ENCODE measurements at regions not wholly inside any gene's neighbourhood (a gene's known extent, or its start where the extent isn't known, plus 50 kb on each side); places are given as distances from the start of the nearest gene placed in this dataset.

- no peak for TF ChIP-seq EP300 (IDR thresholded peaks at IDR 0.05; ENCODE audit: low read depth)
- TF ChIP-seq POLR2AphosphoS5 (IDR thresholded peaks at IDR 0.05), result no peak
- TF ChIP-seq CTCF (IDR thresholded peaks at IDR 0.05), result no peak
- TF ChIP-seq POLR2A (IDR thresholded peaks at IDR 0.05), result no peak
- Histone ChIP-seq H3K27me3 (no peaks in the 10 kb centered on the region), H3K9me3 (no peaks in the 10 kb centered on the region), H3K4me3 (no peak overlapping the region), H3K36me3 (no peaks in the 10 kb centered on the region), H3K27ac (no peak overlapping the region), H3K4me1 (no peaks in the 10 kb centered on the region)
- DNase-seq, result no peak
- in situ Hi-C loops (cut with MboI; ENCODE audit: low pct_ligation_motif_present in 1 of 4, low pct_unique_long_range_greater_than_20kb in 1 of 4, low sequenced_read_pairs in 3 of 4), result no loop called here
- intact Hi-C loops (cut with DNase I; ENCODE audit: low total_unique reads), result no loop called here
Measured at GRCh38 chr1:101704895-101705294, 291.8 kb downstream of the OLFM3 start.

GRCh38 chr1:101706366-101706765 is 290.4 kb downstream of the OLFM3 start:
- DNase-seq, result no peak
- no peaks in the 10 kb centered on the region for H3K27me3 ChIP-seq
- TF ChIP-seq POLR2A (IDR thresholded peaks at IDR 0.05) (no peak), EP300 (IDR thresholded peaks at IDR 0.05; ENCODE audit: low read depth) (no peak), POLR2AphosphoS5 (IDR thresholded peaks at IDR 0.05) (no peak), CTCF (IDR thresholded peaks at IDR 0.05) (no peak)
- H3K9me3 ChIP-seq, result no peaks in the 10 kb centered on the region
- intact Hi-C loops (cut with DNase I; ENCODE audit: low total_unique reads), result no loop called here
- no peak overlapping the region for H3K27ac ChIP-seq
- in situ Hi-C loops (cut with MboI; ENCODE audit: low pct_ligation_motif_present in 1 of 4, low pct_unique_long_range_greater_than_20kb in 1 of 4, low sequenced_read_pairs in 3 of 4), result no loop called here
- H3K4me1 ChIP-seq, result no peaks in the 10 kb centered on the region
- no peaks in the 10 kb centered on the region for H3K36me3 ChIP-seq
- no peak overlapping the region for H3K4me3 ChIP-seq

GRCh38 chr1:101709721-101710120 is 287.0 kb downstream of the OLFM3 start:
- TF ChIP-seq EP300 (IDR thresholded peaks at IDR 0.05; ENCODE audit: low read depth), result no peak
- TF ChIP-seq POLR2AphosphoS5 (IDR thresholded peaks at IDR 0.05), result no peak
- TF ChIP-seq POLR2A (IDR thresholded peaks at IDR 0.05), result no peak
- no peak for TF ChIP-seq CTCF (IDR thresholded peaks at IDR 0.05)
- H3K9me3 ChIP-seq, result no peaks in the 10 kb centered on the region
- no peaks in the 10 kb centered on the region for H3K4me1 ChIP-seq
- no peak for DNase-seq
- no peak overlapping the region for H3K27ac ChIP-seq
- no peak overlapping the region for H3K4me3 ChIP-seq
- intact Hi-C loops (cut with DNase I; ENCODE audit: low total_unique reads) (no loop called here), in situ Hi-C loops (cut with MboI; ENCODE audit: low pct_ligation_motif_present in 1 of 4, low pct_unique_long_range_greater_than_20kb in 1 of 4, low sequenced_read_pairs in 3 of 4) (no loop called here)
- no peaks in the 10 kb centered on the region for H3K27me3 ChIP-seq
- H3K36me3 ChIP-seq, result no peaks in the 10 kb centered on the region

- H3K27ac ChIP-seq, result no peak overlapping the region
- H3K27me3 ChIP-seq, result no peaks in the 10 kb centered on the region
- H3K9me3 ChIP-seq, result no peaks in the 10 kb centered on the region
- intact Hi-C loops (cut with DNase I; ENCODE audit: low total_unique reads), result no loop called here
- in situ Hi-C loops (cut with MboI; ENCODE audit: low pct_ligation_motif_present in 1 of 4, low pct_unique_long_range_greater_than_20kb in 1 of 4, low sequenced_read_pairs in 3 of 4), result no loop called here
- no peaks in the 10 kb centered on the region for H3K4me1 ChIP-seq
- H3K36me3 ChIP-seq, result no peaks in the 10 kb centered on the region
- no peak for DNase-seq
- H3K4me3 ChIP-seq, result no peak overlapping the region
- no peak for TF ChIP-seq POLR2A (IDR thresholded peaks at IDR 0.05)
- TF ChIP-seq EP300 (IDR thresholded peaks at IDR 0.05; ENCODE audit: low read depth), result no peak
- no peak for TF ChIP-seq CTCF (IDR thresholded peaks at IDR 0.05)
- TF ChIP-seq POLR2AphosphoS5 (IDR thresholded peaks at IDR 0.05), result no peak
- WGBS, 2 donors (ENCODE audit: low coverage in 1 of 2), result 50 to 67% methylated on average over 1 of the region's 1 CpG
Measured at GRCh38 chr1:101713760-101714159, 283.0 kb downstream of the OLFM3 start.
